ENCODE measurements at regions not wholly inside any gene's neighbourhood (a gene's known extent, or its start where the extent isn't known, plus 50 kb on each side); places are given as distances from the start of the nearest gene placed in this dataset.
"Not testable (repeated sequence)": the region's sequence is repeated elsewhere in the genome, so short reads cannot be mapped to it uniquely, and the experiment has no call there.

GRCh38 chr10:3941676-3942075, 156.7 kb upstream of the KLF6 start:
- no peak for DNase-seq

DNA sequence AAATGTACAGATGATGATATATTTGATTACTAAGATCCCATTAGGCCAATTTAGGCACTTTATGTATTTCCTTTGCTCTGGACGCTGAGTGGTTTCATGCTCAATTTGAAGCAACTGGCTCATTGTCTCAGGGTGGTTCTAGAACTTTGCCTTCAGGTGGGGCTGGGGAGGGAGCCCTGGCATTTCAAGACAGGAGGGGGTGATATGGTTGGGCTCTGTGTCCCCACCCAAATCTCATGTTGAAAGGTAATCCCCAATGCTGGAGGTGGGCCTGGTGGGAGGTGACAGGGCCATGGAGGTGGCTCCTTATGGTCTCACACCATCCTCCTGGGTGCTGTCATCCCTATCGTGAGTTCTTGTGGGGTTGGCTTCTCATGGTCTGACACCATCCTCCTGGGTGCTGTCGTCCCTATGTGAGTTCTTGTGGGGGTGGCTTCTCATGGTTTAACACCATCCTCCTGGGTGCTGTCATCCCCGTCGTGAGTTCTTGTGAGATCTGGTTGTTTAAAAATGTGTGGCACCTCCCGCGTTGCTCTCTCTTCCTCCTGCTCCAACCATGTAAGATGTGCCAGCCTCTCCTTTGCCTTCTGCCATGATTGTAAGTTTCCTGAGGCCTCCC, 151.5 kb upstream of the KLF6 start:
- no peak for DNase-seq

DNA sequence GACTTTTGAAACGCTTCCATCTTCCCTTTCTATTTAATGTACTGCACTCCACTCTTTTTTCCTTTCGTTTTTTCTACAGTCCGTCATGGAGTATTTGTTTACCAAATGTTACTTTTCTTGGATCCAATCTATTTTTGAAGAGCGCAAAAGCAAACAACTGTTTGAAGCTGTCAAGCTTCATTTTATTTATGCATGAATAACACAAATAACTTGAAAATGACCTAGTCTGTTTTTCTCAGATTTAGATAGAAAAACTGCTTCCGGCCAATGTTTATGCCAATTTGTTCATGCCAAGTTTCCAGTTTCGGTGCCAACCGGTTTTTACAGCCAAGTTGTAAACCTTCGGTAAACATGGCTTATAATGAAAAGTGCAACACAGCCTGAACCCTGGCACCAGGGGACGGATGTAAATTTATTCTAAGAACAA, 150.9 kb upstream of the KLF6 start:
- no peak for DNase-seq

DNA sequence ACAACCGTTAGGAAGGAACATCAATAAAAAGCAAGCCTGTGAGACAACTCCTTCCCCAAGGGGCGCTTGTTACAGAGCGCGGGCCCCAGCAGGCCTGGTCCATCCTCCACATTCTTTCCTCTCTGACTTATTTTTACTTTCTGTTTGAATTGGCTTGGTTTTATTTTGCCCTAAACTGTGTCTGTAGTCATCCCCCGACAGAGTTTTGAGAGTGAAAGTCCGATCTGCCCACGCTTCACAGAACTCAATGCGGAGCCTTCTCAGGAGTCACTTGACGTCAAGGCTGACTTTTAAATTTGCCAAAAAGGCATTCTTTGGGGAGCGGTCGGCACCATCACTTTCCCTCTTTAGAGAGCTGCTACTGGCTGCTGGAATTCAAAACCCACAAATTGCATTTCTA, 150.1 kb upstream of the KLF6 start:
- DNase-seq, result peak in 1 of 2 donors; percentile 31

DNA sequence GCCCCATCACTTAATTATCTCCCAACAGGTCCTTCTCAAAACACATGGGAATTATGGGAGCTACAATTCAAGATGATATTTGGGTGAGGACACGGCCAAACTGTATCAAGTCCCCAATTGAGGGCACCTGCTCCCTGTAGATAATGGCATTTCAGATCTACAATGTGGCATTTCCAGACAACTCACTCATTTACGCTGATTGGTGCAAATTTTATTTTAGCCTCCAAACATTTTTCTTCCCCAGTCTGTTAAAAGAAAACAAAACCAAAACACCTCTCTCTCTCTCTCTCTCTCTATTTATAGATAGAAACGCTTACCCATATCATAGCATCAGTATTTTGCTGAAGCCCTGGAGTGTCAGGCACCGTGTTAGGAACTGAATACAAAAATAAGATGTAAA, 148.7 kb upstream of the KLF6 start:
- no peak for DNase-seq

DNA sequence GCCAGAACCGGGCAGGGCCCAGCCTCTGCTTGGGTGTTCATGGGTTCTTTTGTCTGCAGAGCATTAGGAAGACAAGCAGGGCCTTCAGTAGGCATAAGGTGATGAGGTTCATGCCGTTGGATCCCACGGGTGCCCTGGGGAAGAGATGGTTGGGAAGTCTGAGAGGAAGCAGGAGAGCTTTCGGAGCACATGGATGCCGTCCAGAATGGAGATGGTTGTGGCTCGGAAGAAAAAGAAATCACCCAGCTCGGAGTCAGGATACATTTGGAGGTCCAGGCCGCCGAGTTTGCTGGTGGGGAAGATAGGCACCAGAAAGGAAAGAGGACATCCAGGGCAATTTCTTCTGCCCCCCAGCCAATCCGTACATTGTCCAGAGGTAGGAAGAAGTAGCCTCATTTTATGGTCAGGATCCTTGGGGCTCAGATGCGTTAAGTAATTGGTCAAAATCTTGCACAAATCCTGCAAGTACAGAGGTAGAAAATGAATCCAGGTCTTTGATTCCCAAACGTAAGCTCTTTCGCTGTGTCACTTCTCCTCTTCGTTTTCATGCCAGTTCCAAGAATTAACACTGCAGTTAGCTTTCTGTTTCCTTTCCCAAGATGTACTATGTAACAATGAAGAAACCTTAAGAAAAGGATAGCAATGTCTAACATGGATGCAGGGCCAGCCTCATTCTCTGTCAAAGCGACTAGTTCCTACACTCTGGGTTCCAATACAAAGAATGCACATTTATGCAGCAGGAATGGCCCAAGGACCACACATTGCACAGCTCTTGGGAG, 147.8 kb upstream of the KLF6 start:
- peak in 1 of 2 donors; percentile 39 for DNase-seq

DNA sequence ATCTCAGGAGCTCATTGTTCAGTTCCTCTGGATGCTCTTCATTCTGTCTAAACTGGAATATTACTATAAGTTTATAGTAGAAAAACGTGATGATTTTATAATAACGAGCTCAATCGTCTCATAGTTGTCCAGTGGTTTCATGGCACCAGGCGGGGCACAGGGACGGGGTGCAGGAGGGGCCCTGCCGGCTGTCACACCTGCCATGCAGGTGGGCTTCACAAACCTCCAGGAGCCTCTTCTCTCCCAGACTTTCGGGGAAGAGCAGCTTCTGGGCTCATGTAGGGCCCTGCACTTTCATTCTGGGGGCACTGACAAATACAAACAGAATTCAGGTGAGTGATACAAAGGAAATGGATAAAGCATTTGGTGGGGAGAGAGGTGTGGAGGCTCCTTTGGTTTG, 146.9 kb upstream of the KLF6 start:
- no peak for DNase-seq

GRCh38 chr10:3931224-3931623, 146.2 kb upstream of the KLF6 start:
- no peak for DNase-seq

GRCh38 chr10:3928569-3928968, 143.6 kb upstream of the KLF6 start:
- DNase-seq, result no peak

DNA sequence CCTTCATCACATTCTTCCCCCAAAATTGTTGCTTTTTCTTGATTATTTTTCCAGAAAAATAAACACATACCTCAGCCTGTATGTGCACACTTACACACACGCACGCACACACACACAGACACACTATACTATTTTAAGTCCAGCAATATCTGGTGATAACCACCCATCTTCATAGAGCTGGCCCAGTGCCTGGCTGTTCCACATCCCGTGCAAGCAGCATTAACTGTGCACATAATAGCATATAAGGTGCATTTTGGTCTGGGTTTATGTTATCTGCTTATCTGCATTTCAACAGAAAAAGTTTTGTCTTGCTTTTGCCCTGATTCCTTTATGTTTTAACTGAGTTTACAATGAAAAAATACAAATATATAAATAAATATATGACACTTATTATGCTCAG, 143.1 kb upstream of the KLF6 start:
- DNase-seq, result no peak

DNA sequence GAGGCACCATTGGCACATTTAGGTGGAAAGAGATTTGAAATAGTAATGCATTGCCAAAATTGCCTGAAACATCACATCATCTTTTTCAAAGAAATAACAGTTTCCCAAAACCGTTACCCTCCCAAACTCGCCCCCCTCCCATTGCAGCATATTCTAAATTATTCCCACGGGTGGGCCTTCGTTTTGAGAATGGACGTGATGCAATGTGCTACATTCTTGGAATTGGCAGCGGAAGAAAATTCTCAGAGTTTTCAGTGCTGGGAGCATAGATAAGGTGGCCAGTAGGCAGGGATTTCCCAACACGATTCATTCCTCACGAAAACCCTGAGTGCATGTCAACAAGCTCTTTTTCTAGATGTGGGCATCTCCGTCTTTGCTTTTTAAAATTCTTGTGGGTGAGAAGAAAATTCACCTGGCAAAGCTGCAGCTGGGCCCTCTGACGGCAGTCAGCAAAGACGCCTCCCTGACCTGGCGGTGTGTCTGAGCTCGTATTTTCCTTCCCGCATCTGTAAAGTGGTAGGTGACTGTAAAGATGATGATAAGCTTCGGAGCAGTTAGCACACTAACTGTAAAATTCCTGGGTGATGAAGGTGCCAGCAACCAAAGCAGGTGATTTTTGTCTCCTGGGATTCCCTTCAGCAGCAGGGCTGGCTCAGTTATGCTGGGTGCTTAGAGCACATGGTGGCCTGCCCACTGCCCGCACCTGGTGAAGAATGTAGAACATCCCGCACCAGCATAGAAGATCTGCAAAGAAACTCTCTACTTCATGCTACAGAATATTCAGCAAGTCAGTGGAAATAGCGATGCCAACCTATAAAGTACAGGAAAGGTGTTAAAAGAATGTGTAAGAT, 141.9 kb upstream of the KLF6 start:
- DNase-seq, result no peak

GRCh38 chr10:3926258-3926657, 141.2 kb upstream of the KLF6 start:
- DNase-seq, result no peak

DNA sequence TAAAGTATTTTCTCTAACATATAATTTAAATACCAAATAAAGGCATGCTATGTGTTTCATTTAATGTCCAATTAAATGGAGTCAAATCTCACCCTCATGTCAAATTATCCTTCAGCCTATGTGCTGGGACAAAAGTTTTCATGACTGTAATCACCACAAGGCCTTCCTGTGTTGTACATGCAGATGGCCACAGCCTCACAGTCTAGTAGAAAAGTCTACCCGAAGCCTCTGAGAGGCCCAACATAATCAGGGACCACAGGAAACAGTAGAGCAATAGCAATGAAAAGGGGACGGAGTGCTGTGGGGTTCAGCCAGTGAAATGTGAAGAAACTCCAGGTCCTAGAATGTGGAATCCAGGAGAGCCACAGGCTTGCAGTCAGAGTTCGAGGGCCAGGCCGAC, 140.2 kb upstream of the KLF6 start:
- DNase-seq, result no peak

DNA sequence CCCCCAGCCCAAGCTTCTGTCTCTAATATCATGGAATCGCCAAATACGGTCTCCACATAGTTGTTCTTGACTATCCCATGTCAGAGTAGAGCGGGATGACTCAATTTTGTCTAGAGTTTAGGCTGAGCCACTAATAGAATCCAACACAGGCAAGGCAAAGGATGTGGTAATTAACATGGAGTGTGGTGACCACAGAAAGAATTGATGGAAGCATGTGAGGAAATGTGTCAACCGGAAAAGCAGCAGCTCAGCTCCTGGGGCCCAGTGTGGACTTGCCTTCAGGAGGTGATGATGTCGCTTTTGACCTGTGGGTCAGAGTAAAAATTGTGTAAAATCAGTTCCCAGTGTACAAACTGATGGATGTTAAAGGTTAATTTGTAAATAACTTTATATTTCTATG, 139.3 kb upstream of the KLF6 start:
- no peak for DNase-seq

DNA sequence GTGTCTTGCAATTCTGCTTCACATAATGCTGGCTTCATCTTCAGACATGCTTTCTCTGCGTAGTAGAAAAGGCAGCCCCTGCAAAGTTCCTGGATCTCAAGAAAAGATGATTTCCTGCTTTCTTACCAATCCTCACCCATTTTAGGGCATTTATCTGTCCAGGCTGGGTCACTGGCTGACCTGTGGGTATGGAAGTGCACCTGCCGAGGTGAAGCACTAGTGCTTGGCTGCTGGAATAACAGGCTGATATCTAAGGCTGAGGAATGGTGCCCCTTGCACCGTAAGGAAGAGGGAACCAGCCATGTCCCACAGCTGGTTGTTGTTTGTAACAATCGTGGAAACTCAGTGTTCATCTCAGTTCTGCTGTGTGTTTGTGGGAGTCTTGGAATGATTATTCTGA, 138.0 kb upstream of the KLF6 start:
- no peak for DNase-seq

DNA sequence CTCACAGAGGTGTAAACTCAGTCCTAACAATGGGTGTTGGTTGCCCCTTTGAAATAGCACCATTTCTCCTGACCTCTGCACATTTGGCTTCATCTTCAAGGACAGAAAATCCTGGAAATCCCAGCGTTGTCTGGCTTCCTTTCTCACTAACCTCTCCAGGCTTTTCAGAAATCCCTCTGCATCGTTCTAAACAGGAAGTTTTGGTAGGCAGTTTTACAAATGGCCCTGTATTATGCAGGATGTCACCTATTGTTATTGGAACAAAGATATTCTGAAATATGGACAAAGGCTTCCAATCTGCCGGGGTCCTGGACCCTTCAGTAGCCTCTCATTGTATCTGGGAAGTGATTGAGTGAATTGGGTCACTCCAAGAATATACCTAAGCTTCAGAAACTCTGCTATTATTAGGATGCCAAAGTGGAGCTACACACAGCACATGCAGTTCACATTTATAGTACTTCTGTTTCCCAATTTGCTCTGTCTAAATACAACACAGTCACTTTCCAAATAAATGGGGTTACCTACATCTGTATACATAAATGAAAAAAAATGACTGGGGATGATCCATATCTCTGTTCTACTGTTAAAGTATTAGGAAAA, 134.8 kb upstream of the KLF6 start:
- DNase-seq, result no peak

- DNase-seq, result not testable (repeated sequence)
Observed at GRCh38 chr10:3917392-3917791, 132.4 kb upstream of the KLF6 start.

DNA sequence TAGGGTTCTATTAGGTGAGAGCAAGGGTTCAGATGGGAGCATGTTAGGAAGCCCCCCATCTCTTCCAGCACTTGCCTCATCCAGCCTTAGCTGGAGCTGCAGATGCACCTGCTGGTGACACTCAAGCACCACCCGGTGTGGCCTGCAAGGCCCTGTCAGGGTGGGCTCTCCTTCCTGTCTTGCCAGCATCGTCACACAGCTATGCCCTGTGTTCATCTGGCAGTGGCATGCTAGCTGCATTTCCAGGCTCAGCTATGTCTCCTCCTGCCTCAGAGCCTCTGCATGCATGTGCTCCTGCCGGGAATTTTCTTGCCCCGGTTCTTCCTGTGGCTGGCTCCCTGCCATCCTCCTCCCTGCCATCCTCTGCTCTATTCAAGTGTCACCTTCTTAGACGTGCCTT, 129.7 kb upstream of the KLF6 start:
- no peak for DNase-seq

DNA sequence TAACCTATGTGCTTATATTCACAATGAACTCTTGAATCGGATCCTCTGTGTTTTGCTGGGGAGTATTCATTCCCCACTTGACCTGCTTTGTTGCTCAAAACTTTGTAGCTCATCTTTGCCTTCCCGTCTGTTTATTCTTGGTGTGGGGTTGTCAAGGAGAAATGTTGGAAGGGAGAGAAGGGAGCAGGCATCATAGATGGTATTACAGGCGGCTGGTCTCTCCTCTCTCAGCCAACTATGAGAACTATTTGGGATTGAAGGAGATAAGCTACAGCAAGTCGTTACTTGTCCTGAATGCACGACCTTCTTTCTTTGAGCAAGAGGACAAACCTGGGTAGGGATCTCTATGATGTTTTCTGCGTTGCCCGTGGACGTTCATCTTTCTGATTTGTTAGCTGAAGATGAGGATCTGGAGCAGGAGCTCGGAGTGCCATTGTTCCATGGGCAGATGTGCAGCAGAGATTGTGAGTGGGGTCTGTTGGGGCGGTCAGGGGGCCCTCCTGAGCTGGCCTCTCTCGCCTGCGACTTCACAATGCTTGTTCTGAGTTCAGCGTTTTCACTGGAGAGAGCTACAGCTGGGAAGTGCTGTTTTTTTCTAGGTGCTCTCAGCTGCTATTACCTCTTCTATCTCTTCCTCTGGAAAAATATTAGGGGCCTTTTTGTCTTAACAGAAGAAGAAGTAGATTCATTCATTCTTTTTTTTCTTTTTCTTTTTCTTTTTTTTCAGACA, 126.9 kb upstream of the KLF6 start:
- DNase-seq, result no peak

DNA sequence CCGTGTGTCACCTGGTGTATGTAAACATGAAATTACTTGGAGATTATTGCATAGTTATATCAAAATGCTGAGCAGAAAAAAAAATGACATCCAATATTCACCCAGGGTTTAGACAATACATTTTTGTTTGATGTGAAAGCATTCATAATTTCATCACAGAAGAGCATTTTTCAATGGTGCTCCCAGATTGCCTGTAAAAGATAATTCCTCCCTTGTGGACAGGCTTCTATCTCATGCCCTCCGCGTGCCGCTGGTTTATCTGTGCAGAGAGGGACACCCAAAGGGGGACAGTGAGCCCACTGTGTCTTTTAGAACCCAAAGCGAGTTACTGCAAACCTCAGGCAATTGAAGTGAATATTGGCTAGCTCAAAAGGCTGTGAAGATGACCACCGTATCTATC, 126.2 kb upstream of the KLF6 start:
- DNase-seq, result no peak

DNA sequence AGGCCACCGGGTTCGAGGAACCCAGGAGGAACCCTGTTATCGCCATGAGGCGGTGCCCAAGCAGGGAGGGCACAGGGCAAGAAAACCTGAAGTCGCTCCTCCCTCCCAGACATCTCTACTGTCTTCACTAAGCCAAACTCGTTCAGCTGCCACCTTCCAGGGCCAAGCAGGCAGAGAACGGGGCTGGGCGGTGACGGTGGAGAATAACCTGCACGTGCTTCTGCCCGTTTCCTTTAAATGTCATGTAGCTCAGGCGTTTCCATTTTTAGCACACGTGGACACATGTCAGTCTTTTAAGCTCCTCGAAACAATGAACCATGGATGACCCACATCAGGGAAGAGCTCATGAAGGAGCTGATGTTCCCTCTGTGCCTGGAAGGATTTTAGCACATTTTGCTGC, 124.3 kb upstream of the KLF6 start:
- no peak for DNase-seq

- DNase-seq, result no peak
Observed at GRCh38 chr10:3908183-3908582, 123.2 kb upstream of the KLF6 start.

DNA sequence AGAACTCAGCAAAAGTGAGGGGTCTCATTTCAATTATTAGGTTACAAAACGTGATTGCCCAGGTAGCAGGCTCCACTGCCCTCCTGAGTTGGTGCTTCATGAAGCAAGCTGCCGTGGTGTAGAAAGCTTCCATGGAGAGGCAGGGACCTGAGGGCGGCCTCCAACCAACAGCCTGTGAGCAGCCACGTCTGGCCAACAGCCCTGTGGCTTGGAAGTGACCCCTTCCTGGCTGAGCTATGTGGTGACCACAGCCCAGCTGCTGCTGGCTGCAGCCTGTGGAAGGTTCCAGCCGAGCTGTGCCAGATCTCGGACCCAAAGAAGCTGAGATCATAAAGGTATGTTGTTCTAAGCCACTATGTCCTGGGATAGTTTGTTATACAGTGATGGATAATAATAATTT, 122.5 kb upstream of the KLF6 start:
- DNase-seq, result no peak

All from bone marrow (tissue), 2 donors.